K562 (cell line): ENCODE measurements at regions not wholly inside any gene's neighbourhood (a gene's known extent, or its start where the extent isn't known, plus 50 kb on each side); places are given as distances from the start of the nearest gene placed in this dataset.

Experiments
- ATAC-seq: fragments of 200-7000 bp; cut with Tn5 transposase; 3 replicates; pipeline ENCODE4 v1.9.1; 2020; ENCODE audit warnings: moderate library complexity
- BruUV-seq: library from RNA; stranded (reverse); fragments of 400-500 nt; replicated peaks from 2 replicates; lab custom pipeline; 2021; lab: Mats Ljungman, UMichigan
- CTCF ChIA-PET: fragments of 300-600 bp; formaldehyde crosslinking; extraction: SDS; loops from one replicate; lab custom pipeline; 2021; ENCODE audit warnings: low intra/inter-chr PET ratio; lab: Yijun Ruan, JAX
- POLR2A ChIA-PET: fragments of 300-600, 350-650 bp; sonication (Branson Sonifier 250); formaldehyde crosslinking; extraction: SDS; loops from one replicate; lab custom pipeline; 2021; ENCODE audit warnings: antibody characterized with exemption, inconsistent platforms; lab: Yijun Ruan, JAX
- DNase-seq, 4 experiments: peaks; one replicate each; pipeline versions ENCODE4 v3.0.0 to v3.0.0-alpha.2; 2011 to 2018; ENCODE audit warnings: low spot score in 3 of 4, mixed read lengths in 3 of 4; ENCODE audit errors: extremely low read depth in 1 of 4
- FAIRE-seq: peaks from 2 replicates; lab custom pipeline; 2011; peaks lifted over from hg19 to GRCh38; lab: Jason Lieb, UNC
- H2AFZ ChIP-seq: 2 replicates; pipeline ENCODE4 v1.6.0; 2011; ENCODE audit warnings: low read depth, low read length, control low read depth, inconsistent platforms
- H3K27ac ChIP-seq: fragments of 200-600 bp; 3 replicates; pipeline ENCODE4 v1.8.0; 2011; ENCODE audit warnings: low read depth, mild to moderate bottlenecking, control low read depth, inconsistent platforms, low read length, moderate library complexity, mixed read lengths; ENCODE audit errors: extremely low read depth
- H3K27me3 ChIP-seq, 2 experiments: fragments of 300-600 bp in 1 of 2; 2 replicates in 1 of 2; 3 replicates in 1 of 2; pipeline versions ENCODE4 v1.6.0 to v1.8.0; 2011; ENCODE audit warnings: inconsistent platforms in 2 of 2, low read length in 2 of 2, mild to moderate bottlenecking in 1 of 2, mixed read lengths in 1 of 2, moderate library complexity in 1 of 2; ENCODE audit not compliant: control insufficient read depth in 2 of 2, insufficient read depth in 2 of 2
- H3K36me3 ChIP-seq: fragments of 300-600 bp; 3 replicates; pipeline ENCODE4 v1.8.0; 2011; ENCODE audit warnings: mild to moderate bottlenecking, low read length, inconsistent platforms; ENCODE audit not compliant: control insufficient read depth, insufficient read depth
- H3K4me1 ChIP-seq, 2 experiments: fragments of 200-600 bp in 1 of 2; replicated peaks in 1 of 2; 2 replicates in 1 of 2; 3 replicates in 1 of 2; pipeline versions ENCODE4 v1.5.1 to v1.8.0; 2011; ENCODE audit warnings: inconsistent platforms in 2 of 2, low read length in 2 of 2, mild to moderate bottlenecking in 1 of 2, mixed read lengths in 1 of 2, moderate library complexity in 1 of 2; ENCODE audit not compliant: control insufficient read depth in 2 of 2, insufficient read depth in 2 of 2
- H3K4me2 ChIP-seq: 2 replicates; pipeline ENCODE4 v1.6.1; 2011; ENCODE audit warnings: low read length, control low read depth, inconsistent platforms, mixed read lengths; ENCODE audit not compliant: insufficient read depth
- H3K4me3 ChIP-seq: fragments of 200-600 bp; sonication (generic), shearing (Covaris generic); 2 replicates; pipeline ENCODE4 v1.5.1; 2016; ENCODE audit warnings: control low read depth, inconsistent platforms
- H3K79me2 ChIP-seq: fragments of 200-600 bp; 3 replicates; pipeline ENCODE4 v1.8.0; 2011; ENCODE audit warnings: low read length, inconsistent platforms; ENCODE audit not compliant: control insufficient read depth, insufficient read depth
- H3K9ac ChIP-seq, 2 experiments: 2 replicates each; pipeline versions ENCODE4 v1.6.0 to v1.6.1; 2011; ENCODE audit warnings: low read depth in 2 of 2, low read length in 2 of 2, control low read depth in 1 of 2, inconsistent platforms in 1 of 2, mild to moderate bottlenecking in 1 of 2, mixed read lengths in 1 of 2; ENCODE audit not compliant: insufficient read depth in 1 of 2
- H3K9me1 ChIP-seq: one replicate; pipeline ENCODE4 v1.6.0; 2011; ENCODE audit warnings: inconsistent platforms, mild to moderate bottlenecking, low read length, moderate library complexity; ENCODE audit not compliant: control insufficient read depth, insufficient read depth
- H3K9me3 ChIP-seq: replicated peaks from 2 replicates; pipeline ENCODE4 v1.5.1; 2011; ENCODE audit warnings: low read depth, low read length, inconsistent platforms; ENCODE audit not compliant: control insufficient read depth, insufficient read depth
- H4K20me1 ChIP-seq: replicated peaks from 2 replicates; pipeline ENCODE4 v1.6.1; 2011; ENCODE audit warnings: low read length, inconsistent platforms, mixed read lengths; ENCODE audit not compliant: control insufficient read depth, insufficient read depth
- CEBPG ChIP-seq, 3 experiments: fragments of 200-800 bp in 1 of 3; sonication (Bioruptor generic) in 1 of 3; sonication (generic) in 1 of 3; formaldehyde crosslinking in 1 of 3; IDR thresholded peaks in 2 of 3; conservative IDR thresholded peaks in 1 of 3; 2 replicates each; pipeline versions ENCODE4 v1.6.1 to v1.8.0; 2016 to 2022; ENCODE audit warnings: missing compliant biosample characterization in 2 of 3, missing genetic modification characterization in 2 of 3, mild to moderate bottlenecking in 1 of 3, missing genetic modification reagents in 1 of 3
- CGGBP1 ChIP-seq: fragments of 250-450 bp; sonication (Bioruptor Pico); IDR thresholded peaks from 2 replicates; pipeline ENCODE4 v1.9.0; 2021; ENCODE audit warnings: mild to moderate bottlenecking
- DNMT1 ChIP-seq: fragments of 450-650 bp; IDR thresholded peaks from 2 replicates; pipeline ENCODE4 v1.6.1; 2016; ENCODE audit warnings: antibody characterized with exemption, mild to moderate bottlenecking
- ESRRA ChIP-seq: fragments of 450-650 bp; IDR thresholded peaks from 2 replicates; pipeline ENCODE4 v1.6.1; 2014; ENCODE audit warnings: low read depth, mild to moderate bottlenecking, moderate library complexity, borderline replicate concordance
- ETV1 ChIP-seq: fragments of 450-650 bp; conservative IDR thresholded peaks from 2 replicates; pipeline ENCODE4 v1.6.1; 2016; ENCODE audit warnings: missing genetic modification characterization, control low read depth, low read depth, missing compliant biosample characterization
- FOXK2 ChIP-seq, 2 experiments: fragments of 450-650 bp; IDR thresholded peaks in 1 of 2; conservative IDR thresholded peaks in 1 of 2; 2 replicates each; pipeline ENCODE4 v1.6.1; 2016; ENCODE audit warnings: low read depth in 2 of 2, mild to moderate bottlenecking in 1 of 2
- HMG20B ChIP-seq: fragments of 250-450 bp; sonication (Bioruptor Pico); IDR thresholded peaks from 2 replicates; pipeline ENCODE4 v1.5.0; 2021; ENCODE audit warnings: mild to moderate bottlenecking
- MXI1 ChIP-seq: IDR thresholded peaks from 2 replicates; pipeline ENCODE4 v1.6.1; 2011; ENCODE audit warnings: low read depth, mild to moderate bottlenecking, improper control_type of control experiment, low read length
- NBN ChIP-seq: fragments of 450-650 bp; IDR thresholded peaks from 2 replicates; pipeline ENCODE4 v1.6.1; 2016; ENCODE audit warnings: low read depth, mild to moderate bottlenecking
- PHF8 ChIP-seq: fragments of 200-600 bp; sonication (generic); IDR thresholded peaks from 2 replicates; pipeline ENCODE4 v1.6.1; 2012; ENCODE audit warnings: mixed run types, mild to moderate bottlenecking, inconsistent platforms, low read length, moderate library complexity, borderline replicate concordance
- ZNF695 ChIP-seq: fragments of 450-650 bp; formaldehyde crosslinking; IDR thresholded peaks from 2 replicates; pipeline ENCODE4 v1.4.0; 2020; ENCODE audit warnings: mild to moderate bottlenecking, moderate library complexity
- WGBS: fragments of 100-300 bp; shearing (Covaris generic); methylation state at CpG from one replicate; pipeline ENCODE4 v1.1.6; 2016; ENCODE audit warnings: low coverage, mixed read lengths; ENCODE audit not compliant: insufficient coverage; ENCODE audit errors: missing lambda C conversion rate; 5-methylcytosine and 5-hydroxymethylcytosine counted together
- in situ Hi-C: fragments of 300-500 bp; cut with MboI; formaldehyde crosslinking; loops from 4 replicates; pipeline ENCODE4 v1.15.0; 2018; ENCODE audit warnings: inconsistent platforms, mixed read lengths
- intact Hi-C: fragments of 100-400 bp; cut with micrococcal nuclease; formaldehyde crosslinking; loops from 2 replicates; pipeline ENCODE4 v1.14.2; 2022

- H3K9me3 ChIP-seq: no peaks in the 10 kb centered on the region
- TF ChIP-seq CEBPG (CRISPR knock-in tag; IDR thresholded peaks at IDR 0.05) (no peak), CEBPG (tag; conservative IDR thresholded peaks at IDR 0.05 in 1 of 2, IDR thresholded peaks at IDR 0.05 in 1 of 2) (no peak), PHF8 (no peak), ETV1 (no peak), NBN (no peak), DNMT1 (no peak), FOXK2 (conservative IDR thresholded peaks at IDR 0.05 in 1 of 2, IDR thresholded peaks at IDR 0.05 in 1 of 2; ENCODE audit: low read depth in 2 of 2) (no peak), HMG20B (no peak), MXI1 (no peak), CGGBP1 (CRISPR knock-in tag) (no peak), ESRRA (no peak), ZNF695 (CRISPR knock-in tag) (no peak)
- TF ChIP-seq, all 486 proteins: peak for 0
- POLR2A ChIA-PET: no interaction called here
- Histone ChIP-seq H2AFZ (no peak overlapping the region), H3K36me3 (no peaks in the 10 kb centered on the region), H3K4me2 (no peak overlapping the region), H3K9me1 (no peaks in the 10 kb centered on the region), H3K4me3 (no peak overlapping the region), H3K27ac (no peak overlapping the region), H4K20me1 (no peaks in the 10 kb centered on the region), H3K9ac (no peak overlapping the region), H3K27me3 (peaks cover 0 to 8% of the 10 kb centered on the region in 2 experiments; a peak in 1 of 5 replicates), H3K4me1 (no peaks in the 10 kb centered on the region), H3K79me2 (no peaks in the 10 kb centered on the region)
- intact Hi-C loops (no loop called here), in situ Hi-C loops (no loop called here)
- 1% methylated on average over 9 of the region's 9 CpGs for WGBS
- FAIRE-seq (no peak), ATAC-seq (no peak), DNase-seq (no peak)
- BruUV-seq: no TSS peak
- CTCF ChIA-PET: no interaction called here
Measured at GRCh38 chr17:13099926-13100325, 82.1 kb upstream of the ELAC2 start.
